ENCODE measurements at regions not wholly inside any gene's neighbourhood (a gene's known extent, or its start where the extent isn't known, plus 50 kb on each side); places are given as distances from the start of the nearest gene placed in this dataset.

DNA sequence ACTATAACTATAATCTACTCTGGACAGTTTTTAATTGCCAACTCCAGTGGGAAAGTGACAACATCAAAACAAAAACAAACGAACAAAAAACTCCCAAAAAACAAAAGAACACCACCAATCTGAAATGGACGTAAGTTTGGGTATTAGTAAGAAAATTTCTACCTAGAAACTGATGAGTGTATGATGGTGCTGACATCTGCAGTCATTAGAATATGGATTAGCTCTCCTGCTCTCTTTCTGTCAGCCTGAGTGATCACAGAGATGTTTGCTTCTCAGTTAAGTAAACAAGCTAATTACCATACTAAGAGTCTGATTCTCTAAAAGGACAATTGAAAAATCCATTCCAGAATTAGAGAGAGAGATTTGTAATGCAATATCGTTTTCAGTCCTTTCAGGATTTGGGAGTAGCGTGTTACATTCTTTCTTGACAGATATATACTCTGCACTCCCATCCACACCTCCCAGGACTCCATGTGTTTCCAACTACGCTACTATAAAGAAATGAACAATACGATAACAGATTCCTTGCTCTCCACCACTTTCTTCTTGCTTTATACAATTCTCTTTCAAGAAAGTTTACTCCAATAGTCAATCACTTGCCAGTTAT lies 1347.4 kb upstream of the PIK3C3 start:
- DNase-seq: no peak

DNA sequence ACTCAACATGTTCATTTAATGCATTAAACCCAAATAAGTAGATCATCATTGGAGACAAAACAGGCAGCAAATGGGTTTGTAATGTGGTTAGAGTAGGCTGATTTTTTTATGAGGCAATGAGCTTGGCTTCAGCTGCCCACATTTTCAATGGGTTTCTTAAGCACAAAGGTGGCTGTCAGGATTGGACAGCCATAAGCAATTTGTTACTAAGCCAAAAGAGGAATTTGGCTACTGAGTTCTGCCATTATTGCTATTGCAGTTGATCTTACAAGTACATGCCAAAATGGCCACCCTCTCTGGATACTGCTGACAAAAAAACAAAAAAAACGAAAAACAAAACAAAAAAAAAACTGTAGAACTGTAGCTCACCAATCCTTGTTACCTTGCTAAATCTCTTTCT lies 1348.0 kb upstream of the PIK3C3 start:
- no peak for DNase-seq

DNA sequence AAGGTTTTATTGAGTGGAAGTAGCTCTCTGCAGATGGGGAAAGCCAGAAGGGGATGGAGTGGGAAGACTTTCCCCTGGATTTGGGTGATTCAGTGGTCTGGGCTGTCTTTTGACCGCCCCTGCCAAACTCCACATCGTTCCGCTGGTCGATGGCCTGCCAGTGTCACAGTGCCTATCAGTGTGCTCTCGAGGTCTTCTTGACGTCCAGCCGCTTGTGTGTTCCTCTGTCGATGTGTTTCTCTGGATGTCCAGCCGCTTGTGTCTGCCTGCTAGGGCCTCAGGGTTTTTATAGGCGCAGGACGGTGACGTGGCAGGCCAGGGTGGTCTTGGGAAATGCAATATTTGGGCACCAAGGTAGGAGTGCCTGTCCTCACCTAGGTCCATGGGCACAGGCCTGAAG lies 1371.4 kb upstream of the PIK3C3 start:
- no peak for DNase-seq

DNA sequence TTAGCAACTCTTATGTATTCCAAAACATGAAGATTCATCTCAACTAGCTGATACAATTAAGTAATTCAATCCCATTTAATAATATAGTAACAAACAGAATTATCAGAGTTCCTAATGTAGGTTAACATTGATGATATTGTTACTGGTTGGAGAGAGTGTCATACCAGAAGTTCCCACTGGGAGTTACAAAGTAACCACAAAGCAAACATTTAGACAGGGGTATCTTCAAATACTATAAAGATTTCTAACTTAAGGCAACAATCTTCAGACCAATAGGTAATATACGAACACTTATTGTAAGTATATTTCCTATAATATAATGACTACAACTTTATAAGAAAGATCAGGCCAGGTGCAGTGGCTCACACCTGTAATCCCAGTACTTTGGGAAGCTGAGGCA lies 1372.9 kb upstream of the PIK3C3 start:
- no peak for DNase-seq

DNA sequence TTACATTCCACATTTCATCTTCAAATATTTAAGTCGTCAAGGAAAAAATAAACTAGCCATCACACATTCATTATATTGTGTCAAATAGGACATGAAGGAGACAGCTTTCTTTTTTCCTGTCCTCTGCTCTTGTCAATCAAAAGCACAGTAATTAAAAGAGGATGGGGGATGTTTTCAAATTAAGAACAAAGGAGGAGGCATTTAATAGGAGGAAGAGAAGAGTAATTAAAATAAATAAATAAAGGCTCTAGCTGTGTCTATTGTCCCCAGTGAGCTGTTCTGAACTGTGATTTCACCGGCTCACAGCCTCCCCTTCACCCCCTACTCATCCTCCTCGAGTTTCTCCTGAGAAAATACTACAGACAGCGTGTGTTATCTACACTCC lies 1377.1 kb upstream of the PIK3C3 start:
- no peak for DNase-seq

DNA sequence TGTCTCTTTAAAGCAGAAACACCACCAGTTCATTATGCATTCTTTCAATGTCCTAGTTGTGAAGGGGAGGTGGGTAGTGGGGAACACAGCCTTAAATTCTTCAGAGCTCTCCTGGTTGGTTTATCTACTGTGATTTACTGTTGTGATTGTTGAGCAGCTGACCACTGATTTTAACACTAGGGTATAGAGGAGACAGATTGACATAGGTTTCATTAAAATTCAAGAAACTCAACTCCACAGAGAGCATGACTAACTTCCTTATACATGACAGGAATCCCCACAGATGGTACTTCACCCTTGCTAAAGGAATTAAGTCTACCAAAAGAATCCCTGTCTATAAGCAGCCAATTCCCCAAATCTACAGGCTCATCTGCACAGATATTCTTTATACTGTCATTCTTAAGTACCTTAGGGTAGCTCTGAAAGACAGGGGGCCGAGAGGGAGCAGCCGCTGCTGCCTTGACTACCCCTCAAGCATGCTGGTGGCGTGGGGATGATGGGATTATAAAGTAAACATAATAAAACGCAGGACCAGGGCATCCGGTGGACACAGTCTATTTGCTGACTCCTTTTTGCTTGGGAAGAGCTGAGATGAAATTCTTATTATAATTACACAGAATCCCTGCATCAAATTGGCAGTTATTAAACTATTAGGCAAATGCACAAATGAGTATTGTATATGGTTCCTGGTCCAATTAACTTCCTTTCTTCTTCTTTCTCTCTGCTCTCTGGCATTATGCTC lies 1377.6 kb upstream of the PIK3C3 start:
- no peak for DNase-seq

DNA sequence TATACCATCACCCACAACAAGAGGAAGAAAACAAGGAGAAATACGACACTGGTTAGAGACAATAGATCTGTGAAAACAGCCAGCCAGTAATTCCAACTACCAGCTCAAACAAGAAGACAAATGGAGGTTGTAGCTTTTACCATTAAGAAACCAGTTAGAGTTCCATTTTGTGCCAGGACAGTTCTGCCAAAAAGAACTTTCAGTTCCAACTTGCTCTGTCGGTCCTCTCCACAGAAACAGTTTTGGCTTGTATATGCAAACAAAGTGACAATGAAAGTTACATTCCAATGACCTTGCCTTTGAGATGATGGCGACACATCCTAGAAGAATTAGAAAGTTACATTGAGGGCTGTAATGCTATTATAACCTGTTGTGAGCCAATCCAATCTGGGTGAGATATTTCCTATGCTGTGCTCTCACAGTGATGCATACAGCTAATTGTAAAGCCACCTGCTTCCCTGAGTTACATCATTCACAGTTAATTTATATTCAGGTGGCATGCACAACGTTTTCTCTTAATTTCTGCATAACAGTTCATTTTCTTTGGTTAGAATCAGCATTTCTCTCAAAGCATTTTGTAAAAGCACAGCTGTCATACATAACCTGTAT lies 1378.4 kb upstream of the PIK3C3 start:
- no peak for DNase-seq

DNA sequence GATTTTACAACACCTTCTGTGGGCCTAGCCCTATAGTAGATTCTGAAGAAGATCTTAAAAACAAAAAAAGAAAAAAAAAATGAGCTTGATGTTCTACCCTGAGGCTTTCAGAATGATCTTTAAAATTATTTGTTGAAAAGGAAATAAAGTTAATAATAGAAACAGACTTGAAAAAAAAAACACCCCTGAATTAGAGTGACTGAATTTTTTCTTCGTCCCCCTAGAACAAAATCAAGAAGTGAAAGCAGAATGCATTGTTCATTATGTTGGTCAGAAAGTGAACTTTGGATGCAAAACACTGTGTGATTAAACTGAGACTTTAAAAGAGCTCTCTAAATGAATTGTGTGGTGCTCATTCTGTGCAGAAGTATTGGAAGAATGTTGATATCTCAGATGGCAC lies 1384.4 kb upstream of the PIK3C3 start:
- DNase-seq: no peak

DNA sequence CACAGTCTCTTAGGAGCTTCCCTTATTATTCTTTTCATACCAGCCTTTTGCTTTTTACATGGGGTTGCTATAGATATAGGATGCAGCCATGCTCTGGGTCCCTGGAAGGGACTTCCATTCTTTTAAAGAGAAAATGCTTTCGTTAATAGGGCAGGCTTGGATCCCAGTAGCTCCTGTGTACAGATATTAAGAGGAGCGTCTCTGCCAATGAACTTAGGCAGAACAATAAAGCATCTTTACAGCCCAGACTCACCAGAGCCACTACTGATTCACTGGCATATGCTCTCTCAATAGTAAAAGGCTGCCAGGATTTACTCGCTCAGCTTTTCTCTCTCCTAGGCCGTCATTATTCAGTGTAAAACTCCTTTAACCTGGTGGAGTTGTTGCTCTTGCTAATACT lies 1385.4 kb upstream of the PIK3C3 start:
- no peak for DNase-seq

DNA sequence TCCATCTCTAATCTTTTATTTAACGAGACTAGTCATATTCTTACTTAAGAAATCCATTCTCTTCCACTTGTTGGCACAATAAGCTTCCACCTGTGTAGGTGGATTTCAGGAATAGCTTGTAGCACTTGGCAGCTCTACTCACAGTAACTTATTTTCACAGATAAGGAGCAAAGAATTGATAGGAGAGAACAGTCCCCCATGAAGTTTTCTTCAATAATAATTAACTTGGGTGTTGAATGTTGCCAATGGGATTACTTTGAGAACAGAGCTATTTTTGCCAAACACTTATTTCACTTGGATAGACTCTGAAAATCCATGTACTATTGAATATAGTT lies 1388.6 kb upstream of the PIK3C3 start:
- no peak for DNase-seq

DNA sequence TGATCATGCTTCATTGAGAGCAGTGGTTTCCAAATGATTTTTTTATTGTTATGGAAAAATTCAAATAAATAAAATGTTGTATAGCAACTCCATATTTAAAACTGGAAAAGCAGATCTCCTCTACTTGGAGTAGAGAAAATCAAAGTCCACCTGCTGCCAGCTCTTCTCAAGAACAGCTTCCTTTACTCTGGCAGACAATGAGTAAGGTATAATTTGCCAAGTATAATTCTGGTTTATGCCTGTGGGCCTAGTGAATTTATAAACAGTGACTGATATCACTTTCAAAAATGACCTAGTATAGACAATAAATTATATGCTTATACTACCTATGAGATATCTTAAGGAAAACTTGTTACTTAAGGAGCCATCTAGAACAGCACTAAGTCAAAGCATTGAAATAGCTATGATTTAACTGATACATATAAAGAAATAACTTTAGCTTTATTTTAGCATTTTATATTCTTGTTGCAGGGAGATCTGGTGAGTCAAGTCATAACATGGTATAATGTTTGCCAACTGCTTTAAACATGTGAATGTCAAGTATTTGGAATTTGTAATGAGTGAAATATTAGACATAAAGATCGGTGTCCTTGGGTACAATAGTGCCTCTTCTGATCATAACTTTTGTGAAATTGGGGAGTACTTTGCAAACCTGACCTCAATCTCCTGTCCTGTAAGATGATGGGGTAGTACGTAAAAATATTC lies 1389.1 kb upstream of the PIK3C3 start:
- DNase-seq: no peak

DNA sequence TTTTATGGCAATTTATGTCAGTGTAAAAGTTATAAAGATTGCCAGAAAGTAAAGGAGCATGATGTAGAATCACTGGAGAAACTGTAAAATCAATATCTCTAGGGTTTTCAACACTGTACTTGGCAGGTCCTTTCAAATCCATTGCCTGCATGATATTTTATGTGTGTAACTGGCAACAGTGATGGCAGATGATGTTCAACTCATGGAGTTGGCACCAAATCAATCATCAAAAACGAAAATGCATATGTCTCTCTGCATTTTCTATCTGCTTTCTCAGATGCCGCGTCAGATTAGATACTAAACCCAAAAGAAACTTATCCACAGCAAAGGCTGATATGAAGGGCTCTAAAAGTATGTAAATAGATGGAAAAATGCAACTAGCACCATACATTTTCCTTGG lies 1395.5 kb upstream of the PIK3C3 start:
- DNase-seq: no peak

DNA sequence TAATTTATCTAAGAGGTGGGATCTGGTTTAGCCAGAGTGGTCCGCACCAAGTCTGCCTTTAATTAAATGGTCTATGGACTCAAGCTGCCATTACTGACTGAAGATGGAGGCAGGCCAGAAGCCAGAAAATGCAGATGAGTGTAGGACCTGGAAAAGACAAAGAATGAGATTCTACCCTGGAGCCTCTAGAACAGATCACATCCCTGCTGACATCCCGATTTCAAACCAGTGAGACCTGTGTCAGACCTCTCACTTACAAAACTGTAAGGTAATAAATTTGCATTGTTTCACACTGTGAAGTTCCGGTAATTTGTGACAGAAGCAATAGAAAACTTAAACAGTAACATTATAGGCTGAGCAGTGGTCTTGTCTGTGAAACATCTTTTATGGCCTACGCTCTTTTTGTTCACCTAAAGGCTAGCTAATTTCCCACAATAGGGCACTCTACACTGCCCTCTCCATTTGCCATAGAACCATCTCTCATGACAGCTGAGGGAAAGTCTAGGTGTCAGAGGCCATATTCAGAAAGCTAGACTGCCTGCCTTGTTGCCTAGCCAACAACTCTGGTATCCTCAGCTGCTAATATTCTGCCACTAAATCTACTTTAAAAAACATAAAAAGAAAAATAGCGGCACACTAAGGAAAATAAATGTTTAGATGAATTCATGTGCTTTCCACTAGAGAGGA lies 1396.2 kb upstream of the PIK3C3 start:
- no peak for DNase-seq

DNA sequence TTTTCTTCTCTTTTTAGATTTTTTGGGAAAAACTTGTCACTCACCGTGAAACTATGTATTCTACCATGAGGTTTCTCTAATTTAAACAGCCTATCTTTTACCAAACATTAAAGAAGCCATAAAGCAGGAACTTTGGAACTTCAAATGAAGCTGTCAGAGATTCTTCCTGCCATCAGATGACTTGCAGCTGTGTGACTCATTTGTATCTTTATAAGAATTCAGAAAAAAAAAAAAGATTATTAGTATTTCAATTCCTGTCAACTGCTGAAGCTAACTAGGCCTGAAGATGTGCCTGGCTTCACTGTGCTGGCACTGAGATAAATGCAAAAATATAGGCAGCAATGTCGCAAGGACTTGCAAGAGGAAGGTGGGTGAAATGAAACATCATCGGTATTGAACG lies 1399.1 kb upstream of the PIK3C3 start:
- no peak for DNase-seq

DNA sequence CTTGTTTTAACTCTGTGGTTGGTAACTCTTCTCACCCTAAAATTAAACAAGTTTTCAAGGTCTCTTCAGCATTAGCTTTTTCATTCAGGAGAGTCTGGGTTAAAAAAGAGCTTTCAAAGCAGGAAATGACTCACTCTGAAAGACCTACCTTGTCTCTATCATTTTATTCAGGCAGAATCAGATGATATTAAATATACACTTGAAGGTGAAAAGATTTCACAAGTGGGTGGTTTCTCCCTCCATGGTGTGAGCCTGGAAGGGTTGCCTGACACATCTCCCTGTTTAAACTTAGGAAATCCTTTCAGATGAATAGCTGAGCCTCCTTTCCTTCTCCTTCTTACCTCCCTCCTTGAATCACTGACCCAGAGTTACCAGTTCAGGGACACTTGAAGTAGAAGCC lies 1402.0 kb upstream of the PIK3C3 start:
- DNase-seq: no peak

DNA sequence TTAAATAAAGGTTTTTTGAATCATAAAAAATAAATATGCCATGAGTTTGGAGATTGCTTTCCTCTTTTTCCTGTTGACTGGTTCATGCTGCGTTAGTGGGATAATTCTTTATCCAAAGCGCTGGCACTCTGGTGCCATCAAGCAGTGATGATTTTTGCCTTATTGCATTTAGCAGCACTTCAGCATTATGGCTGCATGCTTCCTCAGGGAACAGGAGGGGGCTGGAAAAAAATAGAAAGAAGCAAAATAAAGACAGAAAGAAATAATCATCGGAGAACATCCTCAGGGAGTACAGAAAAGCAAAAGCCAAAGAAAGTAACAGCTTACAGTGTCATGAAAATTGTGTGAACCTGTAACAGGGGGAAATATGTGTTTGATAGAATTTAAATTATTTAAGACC lies 1408.2 kb upstream of the PIK3C3 start:
- no peak for DNase-seq

DNA sequence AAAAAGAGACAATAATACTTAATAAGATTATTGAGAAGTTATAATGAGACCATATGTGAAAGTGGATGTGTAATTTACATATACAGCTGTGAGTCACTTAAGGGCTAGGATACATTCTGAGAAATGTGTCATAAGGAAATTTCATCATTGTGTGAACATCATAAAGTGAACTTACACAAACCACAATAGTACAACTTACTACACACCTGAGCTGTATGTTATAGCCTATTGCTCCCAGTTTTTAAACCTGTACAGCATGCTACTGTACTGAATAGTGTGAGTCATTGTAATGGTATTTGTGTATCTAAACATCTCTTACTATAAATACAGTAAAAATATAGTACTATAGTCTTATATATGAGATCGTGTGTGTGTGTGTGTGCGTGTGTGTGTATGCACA lies 1420.3 kb upstream of the PIK3C3 start:
- no peak for DNase-seq

DNA sequence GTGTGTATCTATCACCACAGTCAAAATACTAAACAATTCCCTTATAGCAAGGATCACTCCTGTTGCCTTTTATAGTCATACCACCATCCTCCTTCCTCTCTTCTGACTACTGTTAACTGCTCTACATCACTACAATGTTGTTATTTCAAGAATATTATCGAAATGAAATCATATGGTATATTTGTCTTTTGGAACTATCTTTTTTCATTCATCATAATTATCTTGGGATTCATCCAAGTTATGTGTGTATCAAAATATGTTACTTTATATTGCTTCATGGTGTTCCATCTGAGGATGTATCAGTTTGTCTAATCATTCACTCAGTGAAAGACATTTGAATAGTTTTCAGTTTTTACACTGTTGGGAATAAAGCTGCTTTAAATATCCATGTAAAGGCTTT lies 1423.0 kb upstream of the PIK3C3 start:
- DNase-seq: no peak

DNA sequence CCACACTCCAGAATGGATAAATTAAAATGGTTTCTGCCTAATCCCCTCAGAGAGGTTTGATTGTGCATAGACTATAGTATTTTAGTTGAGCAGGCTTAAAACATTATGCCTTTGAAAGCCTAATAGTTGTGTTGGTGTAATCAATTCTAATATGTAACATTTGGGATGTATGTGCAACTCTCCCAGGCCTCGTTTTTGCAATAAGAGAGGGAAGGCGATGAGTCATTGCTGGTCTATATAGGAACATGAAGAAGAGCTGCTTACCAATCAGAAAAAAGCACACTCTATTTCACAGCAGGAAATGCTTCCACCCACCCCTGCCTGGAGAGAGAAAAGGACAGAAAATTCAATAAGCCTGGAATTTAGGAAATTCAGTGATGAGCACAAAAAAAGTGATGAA lies 1424.0 kb upstream of the PIK3C3 start:
- DNase-seq: no peak

DNA sequence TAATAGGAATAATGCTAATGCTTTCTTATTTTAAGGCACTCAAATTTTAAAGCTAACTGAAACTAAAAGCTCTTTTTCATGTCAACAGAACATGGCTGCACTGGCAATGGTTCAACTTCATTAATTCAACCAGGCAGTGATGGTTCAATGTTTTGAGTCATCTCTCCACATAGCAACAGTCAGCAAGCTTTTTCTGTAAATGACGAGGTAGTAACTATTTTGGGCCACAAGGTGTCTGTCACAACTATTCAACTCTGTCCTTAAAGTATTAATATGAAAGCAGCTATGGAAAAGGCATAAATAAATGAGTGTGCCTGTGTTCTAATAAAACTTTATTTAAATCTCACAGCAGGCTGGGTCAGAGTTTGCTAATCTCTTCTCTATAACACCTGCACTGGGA lies 1425.6 kb upstream of the PIK3C3 start:
- DNase-seq: no peak

DNA sequence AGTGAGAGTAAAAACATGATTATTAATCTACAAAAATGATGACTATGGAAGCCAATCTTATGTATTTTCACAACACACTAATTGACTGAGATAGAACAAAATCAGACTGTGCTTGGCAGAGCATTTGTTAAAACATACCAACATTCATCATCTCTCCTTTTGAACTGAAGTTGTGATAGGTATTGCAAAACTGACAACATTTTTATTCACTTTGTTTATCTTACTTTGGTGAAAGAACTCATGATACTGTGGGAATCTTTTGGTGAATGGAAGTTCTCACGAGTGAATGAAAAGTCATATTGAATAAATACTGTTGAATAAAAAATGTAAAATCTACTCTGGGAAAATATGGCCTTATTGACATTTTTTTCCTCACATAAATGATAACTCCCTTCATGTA lies 1430.2 kb upstream of the PIK3C3 start:
- no peak for DNase-seq

DNA sequence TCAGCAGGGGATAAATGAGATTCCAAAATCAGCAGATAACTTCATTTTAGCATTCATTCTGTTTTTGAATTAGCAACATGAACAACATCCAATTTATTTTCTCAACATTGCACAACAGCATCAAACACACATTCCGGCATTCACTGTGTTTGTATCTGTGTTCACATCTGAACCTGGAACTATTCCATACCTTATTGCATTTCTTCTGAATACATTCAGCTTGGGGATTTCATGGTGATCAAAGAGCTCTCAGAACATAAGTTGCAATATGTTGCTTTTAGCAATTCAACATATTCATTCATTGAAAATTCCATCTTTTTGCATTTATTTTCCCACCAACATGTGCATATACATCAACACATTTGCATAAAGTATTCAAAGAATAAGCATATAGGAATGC lies 1431.7 kb upstream of the PIK3C3 start:
- no peak for DNase-seq

DNA sequence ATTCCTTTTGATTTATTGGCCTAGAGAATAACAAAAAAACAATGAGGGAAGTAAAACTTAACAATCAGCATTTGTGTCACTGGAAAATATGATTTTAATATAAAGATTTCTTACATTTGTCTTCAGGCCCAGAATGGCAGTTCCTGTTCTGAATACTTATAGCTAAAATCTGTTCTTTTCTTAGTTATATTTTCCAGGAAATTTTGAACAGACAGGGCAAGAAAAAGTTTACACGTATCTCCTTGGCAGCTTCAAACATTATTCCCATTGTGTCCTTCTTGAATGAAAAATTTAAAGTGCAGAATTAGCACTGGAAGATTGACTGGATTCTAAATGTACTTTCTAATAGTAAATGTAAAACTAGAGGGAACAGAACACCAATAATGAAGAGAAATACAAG lies 1454.0 kb upstream of the PIK3C3 start:
- no peak for DNase-seq

DNA sequence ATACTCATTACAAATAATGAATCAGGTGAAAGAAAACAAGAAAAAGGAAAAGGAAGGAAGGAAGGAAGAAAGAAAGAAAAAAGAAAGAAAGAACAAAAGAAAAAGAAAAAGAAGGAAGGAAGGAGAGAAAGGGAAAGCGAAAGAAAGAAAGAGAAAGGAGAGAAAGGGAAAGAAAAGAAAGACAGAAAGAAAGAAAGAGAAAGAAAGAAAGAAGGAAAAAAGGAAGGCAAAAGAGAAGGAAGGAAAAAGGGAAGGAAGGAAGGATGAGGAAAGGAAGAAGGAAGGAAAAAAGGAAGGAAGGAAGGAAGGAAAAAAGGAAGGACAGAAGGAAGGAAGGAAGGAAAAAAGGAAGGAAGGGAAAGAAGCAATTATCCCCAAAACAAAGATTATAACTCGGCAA lies 1460.4 kb upstream of the PIK3C3 start:
- DNase-seq: no peak
